Suprapubic skin (tissue), 4 donors: ENCODE measurements at regions not wholly inside any gene's neighbourhood (a gene's known extent, or its start where the extent isn't known, plus 50 kb on each side); places are given as distances from the start of the nearest gene placed in this dataset.

ENCODE experiments used
- DNase-seq, 2 donors: peaks; one replicate each; pipeline ENCODE4 v3.0.0-alpha.2; 2019; ENCODE audit warnings: low spot score in 2 of 2
- H3K27ac ChIP-seq: fragments of 200-600 bp; sonication (generic); one replicate; pipeline ENCODE4 v1.5.1; 2019
- H3K27me3 ChIP-seq: fragments of 200-600 bp; sonication (generic); one replicate; pipeline ENCODE4 v1.5.1; 2019
- H3K36me3 ChIP-seq: fragments of 200-600 bp; sonication (generic); one replicate; pipeline ENCODE4 v1.5.1; 2019
- H3K4me1 ChIP-seq: fragments of 200-600 bp; sonication (generic); one replicate; pipeline ENCODE4 v1.5.1; 2019
- H3K4me3 ChIP-seq: fragments of 200-600 bp; sonication (generic); one replicate; pipeline ENCODE4 v1.5.1; 2019; ENCODE audit warnings: mild to moderate bottlenecking
- H3K9me3 ChIP-seq: fragments of 200-600 bp; sonication (generic); one replicate; pipeline ENCODE4 v1.5.1; 2019
- CTCF ChIP-seq, 2 donors: fragments of 200-600 bp in 1 of 2; fragments of 450-650 bp in 1 of 2; sonication (generic) in 1 of 2; IDR thresholded peaks; one replicate each; pipeline ENCODE4 v1.5.1; 2016 to 2019; ENCODE audit warnings: antibody characterized with exemption in 2 of 2, mild to moderate bottlenecking in 1 of 2, moderate library complexity in 1 of 2
- EP300 ChIP-seq: sonication (generic); formaldehyde crosslinking; IDR thresholded peaks from one replicate; pipeline ENCODE4 v1.6.1; 2017; ENCODE audit warnings: antibody characterized with exemption
- POLR2A ChIP-seq, 2 donors: fragments of 450-650 bp; IDR thresholded peaks; one replicate each; pipeline ENCODE4 v1.6.1; 2017; ENCODE audit warnings: antibody characterized with exemption in 2 of 2, mild to moderate bottlenecking in 2 of 2, moderate library complexity in 2 of 2
- POLR2AphosphoS5 ChIP-seq, 3 donors: sonication (generic); formaldehyde crosslinking; IDR thresholded peaks; one replicate each; pipeline ENCODE4 v1.6.1; 2017; ENCODE audit warnings: antibody characterized with exemption in 3 of 3
- WGBS: methylation state at CpG from one replicate; pipeline ENCODE4 v1.1.5; 2018; 5-methylcytosine and 5-hydroxymethylcytosine counted together

DNA sequence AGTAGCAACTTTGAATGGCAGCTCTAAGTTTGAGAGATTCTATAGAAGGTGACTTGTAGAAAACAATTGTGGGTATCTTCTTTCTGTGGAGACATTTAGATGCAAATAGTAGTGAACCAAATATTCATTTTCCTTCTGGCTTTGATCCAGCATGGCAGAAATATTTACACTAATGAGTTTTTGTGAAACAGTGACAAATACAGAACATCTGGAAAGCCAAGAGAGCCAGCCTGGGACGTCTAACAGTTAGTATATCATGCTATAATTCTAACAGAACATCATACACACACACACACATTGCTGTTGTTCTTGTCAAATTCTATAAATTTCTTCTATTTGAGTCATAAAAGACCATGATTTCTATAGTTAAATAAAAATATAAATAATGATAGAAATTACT, 1777.9 kb downstream of the ARAP2 start:
- no peaks in the 10 kb centered on the region for H3K36me3 ChIP-seq
- H3K9me3 ChIP-seq = no peaks in the 10 kb centered on the region
- TF ChIP-seq EP300 (no peak), POLR2A (IDR thresholded peaks at IDR 0.05) (no peak), POLR2AphosphoS5 (IDR thresholded peaks at IDR 0.05) (no peak), CTCF (IDR thresholded peaks at IDR 0.05) (no peak)
- 38% methylated on average over 1 of the region's 1 CpG for WGBS
- H3K27me3 ChIP-seq = no peaks in the 10 kb centered on the region
- no peaks in the 10 kb centered on the region for H3K4me1 ChIP-seq
- no peak for DNase-seq
- no peak overlapping the region for H3K4me3 ChIP-seq
- no peak overlapping the region for H3K27ac ChIP-seq

DNA sequence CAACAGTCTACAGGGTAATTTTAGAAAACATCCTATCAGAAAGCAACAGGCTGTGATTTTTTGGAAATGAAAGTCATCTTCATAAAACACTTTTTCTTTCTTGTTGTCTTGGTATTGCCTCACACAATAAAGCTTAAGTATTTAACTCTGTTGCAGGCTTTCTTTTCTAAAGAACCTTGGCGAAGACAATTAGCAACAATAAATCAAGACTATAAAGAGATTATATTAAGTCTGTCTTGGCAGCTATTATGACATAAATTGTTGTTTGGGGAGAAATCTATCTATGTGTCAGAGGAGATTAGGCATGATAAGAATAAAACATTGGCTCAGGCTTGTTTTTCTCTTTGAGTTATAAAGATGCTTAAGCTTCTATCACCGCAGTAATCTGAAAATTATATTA, 1774.8 kb downstream of the ARAP2 start:
- Histone ChIP-seq H3K4me1 (no peaks in the 10 kb centered on the region), H3K4me3 (no peak overlapping the region), H3K27ac (no peak overlapping the region), H3K27me3 (no peaks in the 10 kb centered on the region), H3K9me3 (no peaks in the 10 kb centered on the region), H3K36me3 (no peaks in the 10 kb centered on the region)
- no peak for TF ChIP-seq POLR2A (IDR thresholded peaks at IDR 0.05)
- TF ChIP-seq POLR2AphosphoS5 (IDR thresholded peaks at IDR 0.05) = no peak
- no peak for TF ChIP-seq EP300
- TF ChIP-seq CTCF (IDR thresholded peaks at IDR 0.05) = no peak
- 31% methylated on average over 2 of the region's 2 CpGs for WGBS
- DNase-seq = no peak

GRCh38 chr4:34485252-34485651, 1759.1 kb downstream of the ARAP2 start:
- Histone ChIP-seq H3K36me3 (no peaks in the 10 kb centered on the region), H3K27ac (no peak overlapping the region), H3K9me3 (no peaks in the 10 kb centered on the region), H3K4me1 (no peaks in the 10 kb centered on the region), H3K4me3 (no peak overlapping the region), H3K27me3 (no peaks in the 10 kb centered on the region)
- no peak for DNase-seq
- no peak for TF ChIP-seq POLR2AphosphoS5 (IDR thresholded peaks at IDR 0.05)
- no peak for TF ChIP-seq CTCF (IDR thresholded peaks at IDR 0.05)
- TF ChIP-seq POLR2A (IDR thresholded peaks at IDR 0.05) = no peak
- TF ChIP-seq EP300 = no peak

DNA sequence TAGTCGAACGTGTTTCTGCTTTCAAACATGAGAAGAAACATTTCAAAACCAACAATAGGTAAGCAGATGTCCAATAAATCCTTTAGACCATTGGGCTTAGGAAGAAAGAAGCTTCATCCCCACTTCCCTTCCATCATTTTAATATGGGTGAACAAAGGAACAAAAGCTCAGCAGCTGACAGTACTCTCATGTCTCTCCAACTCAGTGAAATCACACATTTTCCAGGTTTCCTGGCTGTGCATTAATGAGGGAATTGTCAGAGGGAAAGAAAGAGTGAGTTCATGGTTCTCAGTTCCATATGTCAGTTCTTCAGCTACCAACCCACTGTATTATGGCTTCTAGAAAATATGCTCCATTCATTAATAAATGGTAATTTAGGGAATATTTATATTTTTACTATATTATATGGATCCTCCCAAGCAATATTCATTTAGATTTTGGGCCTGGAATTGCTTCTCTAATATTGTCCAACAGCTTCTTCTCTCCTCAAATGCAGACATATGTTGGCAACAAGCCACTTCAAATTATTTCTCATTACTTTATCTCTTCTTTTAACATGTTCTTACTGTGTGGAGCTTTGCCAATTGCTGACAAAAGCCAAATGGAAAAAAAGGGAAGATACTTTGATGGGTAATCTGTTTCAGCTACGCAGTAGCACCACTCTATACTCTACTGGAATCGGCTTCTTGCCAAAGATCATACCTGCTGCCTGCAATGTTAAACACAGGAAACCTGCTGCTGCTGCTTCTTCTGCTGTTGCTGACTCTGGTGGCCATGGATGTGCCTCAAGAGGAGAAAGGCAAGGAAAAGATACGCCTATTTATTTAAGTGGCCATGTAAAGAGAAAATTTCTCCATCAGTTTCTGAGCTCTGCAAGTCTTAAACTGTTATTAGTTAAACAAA, 1757.6 kb downstream of the ARAP2 start:
- TF ChIP-seq POLR2A (IDR thresholded peaks at IDR 0.05) (no peak), POLR2AphosphoS5 (IDR thresholded peaks at IDR 0.05) (no peak), CTCF (IDR thresholded peaks at IDR 0.05) (no peak), EP300 (no peak)
- WGBS = 59% methylated on average over 5 of the region's 5 CpGs

GRCh38 chr4:34492414-34492813, 1751.9 kb downstream of the ARAP2 start:
- TF ChIP-seq EP300 (no peak), POLR2A (IDR thresholded peaks at IDR 0.05) (no peak), CTCF (IDR thresholded peaks at IDR 0.05) (no peak), POLR2AphosphoS5 (IDR thresholded peaks at IDR 0.05) (no peak)
- WGBS = 93% methylated on average over 1 of the region's 1 CpG
- no peak overlapping the region for H3K27ac ChIP-seq

More for the DNA sequence above, 1757.6 kb downstream of the ARAP2 start:
- no peak overlapping the region for H3K4me3 ChIP-seq
- H3K9me3 ChIP-seq = no peaks in the 10 kb centered on the region
- H3K27ac ChIP-seq = no peak overlapping the region
- no peaks in the 10 kb centered on the region for H3K36me3 ChIP-seq
- DNase-seq = no peak
- no peaks in the 10 kb centered on the region for H3K4me1 ChIP-seq
- no peaks in the 10 kb centered on the region for H3K27me3 ChIP-seq

More at GRCh38 chr4:34492414-34492813, 1751.9 kb downstream of the ARAP2 start:
- Histone ChIP-seq H3K4me3 (no peak overlapping the region), H3K27me3 (no peaks in the 10 kb centered on the region), H3K9me3 (no peaks in the 10 kb centered on the region), H3K36me3 (no peaks in the 10 kb centered on the region), H3K4me1 (no peaks in the 10 kb centered on the region)
- no peak for DNase-seq
